ENCODE measurements at regions not wholly inside any gene's neighbourhood (a gene's known extent, or its start where the extent isn't known, plus 50 kb on each side); places are given as distances from the start of the nearest gene placed in this dataset.

GRCh38 chr17:79369001-79369400 is 241.8 kb downstream of the RBFOX3 start:
- no peak for TF ChIP-seq CTCF (IDR thresholded peaks at IDR 0.05)
- no peak for TF ChIP-seq POLR2AphosphoS5 (IDR thresholded peaks at IDR 0.05)
- TF ChIP-seq POLR2A (IDR thresholded peaks at IDR 0.05), result no peak

GRCh38 chr17:79368521-79368920 is 242.3 kb downstream of the RBFOX3 start:
- TF ChIP-seq POLR2AphosphoS5 (IDR thresholded peaks at IDR 0.05) (no peak), POLR2A (IDR thresholded peaks at IDR 0.05) (no peak), CTCF (IDR thresholded peaks at IDR 0.05) (no peak)
- H3K4me3 ChIP-seq, result no peak overlapping the region
- H3K27ac ChIP-seq, result no peak overlapping the region
- DNase-seq (ENCODE audit: low spot score in 2 of 2), result no peak
- no peaks in the 10 kb centered on the region for H3K36me3 ChIP-seq
- intact Hi-C loops (cut with DNase I; ENCODE audit: low total_unique reads), result no loop called here
- peaks cover 0 to 91% of the 10 kb centered on the region in 2 donors for H3K27me3 ChIP-seq
- no peaks in the 10 kb centered on the region for H3K9me3 ChIP-seq
- no peaks in the 10 kb centered on the region for H3K4me1 ChIP-seq

More at GRCh38 chr17:79369001-79369400, 241.8 kb downstream of the RBFOX3 start:
- intact Hi-C loops (cut with DNase I; ENCODE audit: low total_unique reads), result no loop called here
- Histone ChIP-seq H3K4me1 (no peaks in the 10 kb centered on the region), H3K9me3 (no peaks in the 10 kb centered on the region), H3K4me3 (no peak overlapping the region), H3K27ac (no peak overlapping the region), H3K27me3 (peaks cover 0 to 90% of the 10 kb centered on the region in 2 donors), H3K36me3 (no peaks in the 10 kb centered on the region)
- DNase-seq (ENCODE audit: low spot score in 2 of 2), result no peak

- intact Hi-C loops (cut with DNase I; ENCODE audit: low total_unique reads), result no loop called here
- no peak overlapping the region for H3K4me3 ChIP-seq
- H3K4me1 ChIP-seq, result no peaks in the 10 kb centered on the region
- peaks cover 0 to 91% of the 10 kb centered on the region in 2 donors for H3K27me3 ChIP-seq
- DNase-seq (ENCODE audit: low spot score in 2 of 2), result no peak
- TF ChIP-seq CTCF (IDR thresholded peaks at IDR 0.05) (no peak), POLR2A (IDR thresholded peaks at IDR 0.05) (no peak)
- H3K36me3 ChIP-seq, result no peaks in the 10 kb centered on the region
- no peak overlapping the region for H3K27ac ChIP-seq
- H3K9me3 ChIP-seq, result no peaks in the 10 kb centered on the region
Observed at GRCh38 chr17:79366988-79367571, 243.8 kb downstream of the RBFOX3 start.

- Histone ChIP-seq H3K36me3 (no peaks in the 10 kb centered on the region), H3K4me3 (no peak overlapping the region), H3K27ac (no peak overlapping the region), H3K9me3 (no peaks in the 10 kb centered on the region), H3K4me1 (no peaks in the 10 kb centered on the region), H3K27me3 (peaks cover 0 to 88% of the 10 kb centered on the region in 2 donors)
- TF ChIP-seq CTCF (IDR thresholded peaks at IDR 0.05) (no peak), POLR2A (IDR thresholded peaks at IDR 0.05) (no peak), POLR2AphosphoS5 (IDR thresholded peaks at IDR 0.05) (no peak)
- intact Hi-C loops (cut with DNase I; ENCODE audit: low total_unique reads), result no loop called here
- DNase-seq (ENCODE audit: low spot score in 2 of 2), result no peak
Observed at GRCh38 chr17:79365836-79366770, 244.7 kb downstream of the RBFOX3 start.

GRCh38 chr17:79365351-79365750 is 245.5 kb downstream of the RBFOX3 start:
- Histone ChIP-seq H3K4me1 (no peaks in the 10 kb centered on the region), H3K36me3 (no peaks in the 10 kb centered on the region), H3K27ac (no peak overlapping the region), H3K4me3 (no peak overlapping the region), H3K9me3 (no peaks in the 10 kb centered on the region), H3K27me3 (peaks cover 0 to 86% of the 10 kb centered on the region in 2 donors)
- intact Hi-C loops (cut with DNase I; ENCODE audit: low total_unique reads), result no loop called here
- no peak for TF ChIP-seq POLR2AphosphoS5 (IDR thresholded peaks at IDR 0.05)
- TF ChIP-seq CTCF (IDR thresholded peaks at IDR 0.05), result no peak
- no peak for TF ChIP-seq POLR2A (IDR thresholded peaks at IDR 0.05)
- no peak for DNase-seq (ENCODE audit: low spot score in 2 of 2)

All from breast epithelium (tissue), 4 donors.